Vagina (tissue), 2 donors: ENCODE measurements at regions not wholly inside any gene's neighbourhood (a gene's known extent, or its start where the extent isn't known, plus 50 kb on each side); places are given as distances from the start of the nearest gene placed in this dataset.

ENCODE experiments used
- DNase-seq, 2 donors: peaks; one replicate each; pipeline ENCODE4 v3.0.0-alpha.2; 2017; ENCODE audit errors: extremely low spot score in 2 of 2
- H3K27ac ChIP-seq: fragments of 200-600 bp; sonication (generic); one replicate; pipeline ENCODE4 v1.5.1; 2019
- H3K27me3 ChIP-seq: fragments of 200-600 bp; sonication (generic); one replicate; pipeline ENCODE4 v1.5.1; 2019
- H3K36me3 ChIP-seq, 2 donors: fragments of 200-600 bp; sonication (generic); one replicate each; pipeline ENCODE4 v1.5.1; 2017 to 2019
- H3K4me1 ChIP-seq: fragments of 200-600 bp; sonication (generic); one replicate; pipeline ENCODE4 v1.5.1; 2019
- H3K4me3 ChIP-seq, 2 donors: fragments of 200-600 bp; sonication (generic); 1 replicate in 1 of 2; 2 replicates in 1 of 2; pipeline ENCODE4 v1.5.1; 2016 to 2019
- H3K9me3 ChIP-seq: fragments of 200-600 bp; sonication (generic); one replicate; pipeline ENCODE4 v1.5.1; 2019
- POLR2A ChIP-seq, 2 donors: fragments of 450-650 bp; IDR thresholded peaks; one replicate each; pipeline ENCODE4 v1.6.1; 2017; ENCODE audit warnings: antibody characterized with exemption in 2 of 2, mild to moderate bottlenecking in 2 of 2, moderate library complexity in 2 of 2
- POLR2AphosphoS5 ChIP-seq, 2 donors: sonication (generic); formaldehyde crosslinking; IDR thresholded peaks; one replicate each; pipeline ENCODE4 v1.9.0; 2017; ENCODE audit warnings: antibody characterized with exemption in 2 of 2, mild to moderate bottlenecking in 2 of 2, low read depth in 1 of 2; ENCODE audit not compliant: insufficient read depth in 1 of 2
- intact Hi-C: fragments of 100-400 bp; cut with DNase I; formaldehyde crosslinking; loops from one replicate; pipeline ENCODE4 v1.15.1; 2023
- TF ChIP-seq, protein P1 (sequence below), 3 experiments: fragments of 450-650 bp in 2 of 3; fragments of 200-600 bp in 1 of 3; sonication (generic) in 1 of 3; IDR thresholded peaks; one replicate each; pipeline ENCODE4 v1.5.1; 2017 to 2019; ENCODE audit warnings: antibody characterized with exemption in 3 of 3, mild to moderate bottlenecking in 2 of 3, moderate library complexity in 2 of 3

- TF ChIP-seq, protein P1, sequence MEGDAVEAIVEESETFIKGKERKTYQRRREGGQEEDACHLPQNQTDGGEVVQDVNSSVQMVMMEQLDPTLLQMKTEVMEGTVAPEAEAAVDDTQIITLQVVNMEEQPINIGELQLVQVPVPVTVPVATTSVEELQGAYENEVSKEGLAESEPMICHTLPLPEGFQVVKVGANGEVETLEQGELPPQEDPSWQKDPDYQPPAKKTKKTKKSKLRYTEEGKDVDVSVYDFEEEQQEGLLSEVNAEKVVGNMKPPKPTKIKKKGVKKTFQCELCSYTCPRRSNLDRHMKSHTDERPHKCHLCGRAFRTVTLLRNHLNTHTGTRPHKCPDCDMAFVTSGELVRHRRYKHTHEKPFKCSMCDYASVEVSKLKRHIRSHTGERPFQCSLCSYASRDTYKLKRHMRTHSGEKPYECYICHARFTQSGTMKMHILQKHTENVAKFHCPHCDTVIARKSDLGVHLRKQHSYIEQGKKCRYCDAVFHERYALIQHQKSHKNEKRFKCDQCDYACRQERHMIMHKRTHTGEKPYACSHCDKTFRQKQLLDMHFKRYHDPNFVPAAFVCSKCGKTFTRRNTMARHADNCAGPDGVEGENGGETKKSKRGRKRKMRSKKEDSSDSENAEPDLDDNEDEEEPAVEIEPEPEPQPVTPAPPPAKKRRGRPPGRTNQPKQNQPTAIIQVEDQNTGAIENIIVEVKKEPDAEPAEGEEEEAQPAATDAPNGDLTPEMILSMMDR (IDR thresholded peaks at IDR 0.05): no peak
- no peak for TF ChIP-seq POLR2A (IDR thresholded peaks at IDR 0.05)
- no peak for TF ChIP-seq POLR2AphosphoS5 (IDR thresholded peaks at IDR 0.05; ENCODE audit: insufficient read depth in 1 of 2, low read depth in 1 of 2)
- H3K27ac ChIP-seq: no peak overlapping the region
- intact Hi-C loops: no loop called here
Observed at GRCh38 chr5:68424799-68425537, 209.4 kb downstream of the PIK3R1 start.

GRCh38 chr5:68426586-68426985 lies 211.0 kb downstream of the PIK3R1 start:
- H3K9me3 ChIP-seq: no peaks in the 10 kb centered on the region
- H3K27me3 ChIP-seq: no peaks in the 10 kb centered on the region
- no peaks in the 10 kb centered on the region for H3K36me3 ChIP-seq
- no peak overlapping the region for H3K27ac ChIP-seq
- H3K4me3 ChIP-seq: no peak overlapping the region
- DNase-seq: no peak
- TF ChIP-seq, protein P1 (IDR thresholded peaks at IDR 0.05): no peak
- H3K4me1 ChIP-seq: peaks cover 15% of the 10 kb centered on the region
- intact Hi-C loops: no loop called here

More at GRCh38 chr5:68424799-68425537, 209.4 kb downstream of the PIK3R1 start:
- peaks cover 30% of the 10 kb centered on the region for H3K4me1 ChIP-seq
- no peak overlapping the region for H3K4me3 ChIP-seq
- no peak for DNase-seq
- no peaks in the 10 kb centered on the region for H3K36me3 ChIP-seq
- no peaks in the 10 kb centered on the region for H3K9me3 ChIP-seq
- no peaks in the 10 kb centered on the region for H3K27me3 ChIP-seq

GRCh38 chr5:68428231-68428811 lies 212.8 kb downstream of the PIK3R1 start:
- Histone ChIP-seq H3K36me3 (no peaks in the 10 kb centered on the region), H3K27ac (no peak overlapping the region), H3K4me3 (no peak overlapping the region), H3K27me3 (no peaks in the 10 kb centered on the region), H3K9me3 (no peaks in the 10 kb centered on the region), H3K4me1 (peaks cover 22% of the 10 kb centered on the region)
- TF ChIP-seq POLR2A (IDR thresholded peaks at IDR 0.05) (no peak), POLR2AphosphoS5 (IDR thresholded peaks at IDR 0.05; ENCODE audit: insufficient read depth in 1 of 2, low read depth in 1 of 2) (no peak)
- TF ChIP-seq, protein P1 (IDR thresholded peaks at IDR 0.05): no peak
- no peak for DNase-seq
- intact Hi-C loops: no loop called here

DNA sequence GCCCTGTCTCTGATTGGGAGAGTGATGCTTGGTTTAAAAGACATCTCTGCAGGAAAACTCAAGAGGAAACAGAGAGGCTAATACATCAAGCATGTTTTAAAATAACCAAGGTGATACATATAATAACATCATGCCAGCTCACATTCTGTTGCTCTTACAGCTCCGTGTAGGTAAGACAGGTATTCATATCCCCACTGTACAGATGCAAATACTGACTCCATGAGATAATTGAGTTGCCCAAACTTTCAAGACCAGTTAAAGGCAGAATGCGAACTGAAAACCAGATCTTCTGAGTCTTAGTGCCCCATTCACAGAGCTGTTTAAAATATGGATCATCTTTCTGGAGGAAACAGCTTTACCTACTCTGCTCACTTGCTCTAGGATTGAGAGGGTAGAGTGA lies 214.0 kb downstream of the PIK3R1 start:
- Histone ChIP-seq H3K9me3 (no peaks in the 10 kb centered on the region), H3K4me3 (no peak overlapping the region), H3K4me1 (peaks cover 28% of the 10 kb centered on the region), H3K27me3 (no peaks in the 10 kb centered on the region), H3K27ac (no peak overlapping the region), H3K36me3 (no peaks in the 10 kb centered on the region)
- no peak for DNase-seq
- TF ChIP-seq POLR2AphosphoS5 (IDR thresholded peaks at IDR 0.05; ENCODE audit: insufficient read depth in 1 of 2, low read depth in 1 of 2): no peak
- no peak for TF ChIP-seq POLR2A (IDR thresholded peaks at IDR 0.05)
- TF ChIP-seq, protein P1 (IDR thresholded peaks at IDR 0.05): no peak
- intact Hi-C loops: no loop called here

DNA sequence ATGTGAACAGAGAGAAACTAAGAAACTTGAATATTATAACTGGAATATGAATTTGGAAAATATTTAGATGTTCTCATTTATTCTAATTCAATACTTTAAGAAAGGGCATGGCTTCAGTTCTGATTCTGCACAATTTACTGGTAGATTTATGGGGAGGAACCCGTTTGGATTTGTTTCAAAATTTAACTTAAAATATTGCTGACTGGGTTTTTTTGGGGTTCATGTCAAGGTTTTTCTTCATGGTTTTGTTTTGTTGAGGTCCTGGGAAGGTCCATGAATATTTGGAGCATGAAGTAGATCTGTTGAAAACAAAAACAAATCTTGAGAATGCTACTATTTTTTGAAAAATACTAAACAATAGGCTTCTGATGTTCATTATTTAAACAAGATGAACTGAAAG lies 214.7 kb downstream of the PIK3R1 start:
- H3K4me1 ChIP-seq: peaks cover 20% of the 10 kb centered on the region
- no peak overlapping the region for H3K4me3 ChIP-seq
- H3K27me3 ChIP-seq: no peaks in the 10 kb centered on the region
- no peak overlapping the region for H3K27ac ChIP-seq
- no peaks in the 10 kb centered on the region for H3K9me3 ChIP-seq
- H3K36me3 ChIP-seq: no peaks in the 10 kb centered on the region
- intact Hi-C loops: no loop called here
- no peak for DNase-seq
- TF ChIP-seq POLR2A (IDR thresholded peaks at IDR 0.05) (no peak), POLR2AphosphoS5 (IDR thresholded peaks at IDR 0.05; ENCODE audit: insufficient read depth in 1 of 2, low read depth in 1 of 2) (no peak)
- TF ChIP-seq, protein P1 (IDR thresholded peaks at IDR 0.05): no peak
